ENCODE measurements at regions not wholly inside any gene's neighbourhood (a gene's known extent, or its start where the extent isn't known, plus 50 kb on each side); places are given as distances from the start of the nearest gene placed in this dataset.

- TF ChIP-seq PPARA (CRISPR knock-in tag; IDR thresholded peaks at IDR 0.05; ENCODE audit: borderline replicate concordance) (no peak), ZNF565 (CRISPR knock-in tag; conservative IDR thresholded peaks at IDR 0.05; ENCODE audit: low read depth) (no peak), OSR1 (CRISPR knock-in tag; IDR thresholded peaks at IDR 0.05) (no peak), ISL1 (CRISPR knock-in tag; IDR thresholded peaks at IDR 0.05) (no peak), CSDC2 (CRISPR knock-in tag; IDR thresholded peaks at IDR 0.05) (no peak), TSHZ2 (CRISPR knock-in tag; IDR thresholded peaks at IDR 0.05) (no peak), ZFP30 (CRISPR knock-in tag; IDR thresholded peaks at IDR 0.05) (no peak), POU6F1 (CRISPR knock-in tag; IDR thresholded peaks at IDR 0.05; ENCODE audit: borderline replicate concordance, low read depth) (no peak), TCF4 (CRISPR knock-in tag; IDR thresholded peaks at IDR 0.05; ENCODE audit: borderline replicate concordance) (no peak)
- TF ChIP-seq, protein P1, sequence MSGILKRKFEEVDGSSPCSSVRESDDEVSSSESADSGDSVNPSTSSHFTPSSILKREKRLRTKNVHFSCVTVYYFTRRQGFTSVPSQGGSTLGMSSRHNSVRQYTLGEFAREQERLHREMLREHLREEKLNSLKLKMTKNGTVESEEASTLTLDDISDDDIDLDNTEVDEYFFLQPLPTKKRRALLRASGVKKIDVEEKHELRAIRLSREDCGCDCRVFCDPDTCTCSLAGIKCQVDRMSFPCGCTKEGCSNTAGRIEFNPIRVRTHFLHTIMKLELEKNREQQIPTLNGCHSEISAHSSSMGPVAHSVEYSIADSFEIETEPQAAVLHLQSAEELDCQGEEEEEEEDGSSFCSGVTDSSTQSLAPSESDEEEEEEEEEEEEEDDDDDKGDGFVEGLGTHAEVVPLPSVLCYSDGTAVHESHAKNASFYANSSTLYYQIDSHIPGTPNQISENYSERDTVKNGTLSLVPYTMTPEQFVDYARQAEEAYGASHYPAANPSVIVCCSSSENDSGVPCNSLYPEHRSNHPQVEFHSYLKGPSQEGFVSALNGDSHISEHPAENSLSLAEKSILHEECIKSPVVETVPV (CRISPR knock-in tag; IDR thresholded peaks at IDR 0.05) = no peak
- no peak for ATAC-seq
Measured at GRCh38 chr22:48631288-48631863, 1196.3 kb downstream of the BRD1 start.

DNA sequence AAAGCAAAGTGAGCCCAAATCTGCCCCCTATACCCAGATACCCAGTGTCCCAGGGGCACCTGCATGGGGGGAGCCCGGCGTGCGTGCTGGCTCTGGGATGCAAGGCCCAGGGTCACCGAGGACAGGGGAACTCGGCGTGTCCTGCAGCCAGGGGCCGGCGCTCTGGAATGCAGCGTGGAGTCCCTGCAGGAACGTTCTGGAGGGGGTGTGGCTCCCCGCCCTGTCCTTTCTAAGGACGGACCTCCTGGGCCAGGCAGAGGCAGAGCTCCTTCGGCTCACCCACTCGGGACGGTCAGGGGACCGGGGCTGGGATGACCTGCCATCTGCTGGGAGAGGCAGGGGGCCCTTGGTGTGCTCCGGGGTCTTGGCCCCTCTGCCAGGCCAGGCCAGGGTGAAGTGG is 1196.8 kb downstream of the BRD1 start:
- TF ChIP-seq ESRRG (CRISPR knock-in tag; IDR thresholded peaks at IDR 0.05) (no peak), RARB (CRISPR knock-in tag; IDR thresholded peaks at IDR 0.05) (no peak), ZNF8 (CRISPR knock-in tag; IDR thresholded peaks at IDR 0.05) (no peak), CSDC2 (CRISPR knock-in tag; IDR thresholded peaks at IDR 0.05) (no peak), OSR1 (CRISPR knock-in tag; IDR thresholded peaks at IDR 0.05) (no peak), PPARA (CRISPR knock-in tag; IDR thresholded peaks at IDR 0.05; ENCODE audit: borderline replicate concordance) (no peak), POU6F1 (CRISPR knock-in tag; IDR thresholded peaks at IDR 0.05; ENCODE audit: borderline replicate concordance, low read depth) (no peak), ZNF565 (CRISPR knock-in tag; conservative IDR thresholded peaks at IDR 0.05; ENCODE audit: low read depth) (no peak), TCF4 (CRISPR knock-in tag; IDR thresholded peaks at IDR 0.05; ENCODE audit: borderline replicate concordance) (no peak), ZNF70 (CRISPR knock-in tag; IDR thresholded peaks at IDR 0.05) (no peak), ZC3H10 (CRISPR knock-in tag; IDR thresholded peaks at IDR 0.05) (no peak), GLIS3 (CRISPR knock-in tag; IDR thresholded peaks at IDR 0.05) (no peak), SNAI2 (CRISPR knock-in tag; IDR thresholded peaks at IDR 0.05) (no peak), TSHZ2 (CRISPR knock-in tag; IDR thresholded peaks at IDR 0.05) (no peak), ARNTL (CRISPR knock-in tag; IDR thresholded peaks at IDR 0.05; ENCODE audit: borderline replicate concordance, low read depth) (no peak), BACH2 (CRISPR knock-in tag; IDR thresholded peaks at IDR 0.05; ENCODE audit: borderline replicate concordance) (no peak), ZFP3 (CRISPR knock-in tag; IDR thresholded peaks at IDR 0.05) (no peak)
- TF ChIP-seq, protein P1 (CRISPR knock-in tag; IDR thresholded peaks at IDR 0.05) = no peak
- TF ChIP-seq, protein P2, sequence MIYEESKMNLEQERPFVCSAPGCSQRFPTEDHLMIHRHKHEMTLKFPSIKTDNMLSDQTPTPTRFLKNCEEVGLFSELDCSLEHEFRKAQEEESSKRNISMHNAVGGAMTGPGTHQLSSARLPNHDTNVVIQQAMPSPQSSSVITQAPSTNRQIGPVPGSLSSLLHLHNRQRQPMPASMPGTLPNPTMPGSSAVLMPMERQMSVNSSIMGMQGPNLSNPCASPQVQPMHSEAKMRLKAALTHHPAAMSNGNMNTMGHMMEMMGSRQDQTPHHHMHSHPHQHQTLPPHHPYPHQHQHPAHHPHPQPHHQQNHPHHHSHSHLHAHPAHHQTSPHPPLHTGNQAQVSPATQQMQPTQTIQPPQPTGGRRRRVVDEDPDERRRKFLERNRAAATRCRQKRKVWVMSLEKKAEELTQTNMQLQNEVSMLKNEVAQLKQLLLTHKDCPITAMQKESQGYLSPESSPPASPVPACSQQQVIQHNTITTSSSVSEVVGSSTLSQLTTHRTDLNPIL (CRISPR knock-in tag; IDR thresholded peaks at IDR 0.05; ENCODE audit: low read depth) = no peak

More for the DNA sequence above, 1196.8 kb downstream of the BRD1 start:
- ATAC-seq = no peak

Measured in SK-N-SH treated with all-trans-retinoic acid at 6 μM for 48 hours (cell line).